Upper lobe of left lung (tissue), 4 donors: ENCODE measurements at regions not wholly inside any gene's neighbourhood (a gene's known extent, or its start where the extent isn't known, plus 50 kb on each side); places are given as distances from the start of the nearest gene placed in this dataset.

Experiments used
- POLR2A ChIP-seq, 4 donors: fragments of 450-650 bp; IDR thresholded peaks; one replicate each; pipeline ENCODE4 v1.5.1; 2016 to 2017; ENCODE audit warnings: antibody characterized with exemption in 4 of 4, mild to moderate bottlenecking in 2 of 4
- POLR2AphosphoS5 ChIP-seq, 2 donors: sonication (generic); formaldehyde crosslinking; IDR thresholded peaks; one replicate each; pipeline ENCODE4 v1.5.1; 2017; ENCODE audit warnings: antibody characterized with exemption in 2 of 2
- TF ChIP-seq, protein P1 (sequence below), 6 experiments: fragments of 450-650 bp in 4 of 6; fragments of 200-600 bp in 2 of 6; sonication (generic) in 2 of 6; IDR thresholded peaks; one replicate each; pipeline ENCODE4 v1.5.1; 2016 to 2019; ENCODE audit warnings: antibody characterized with exemption in 6 of 6

GRCh38 chr5:159732220-159732619 lies 184.1 kb upstream of the ADRA1B start:
- TF ChIP-seq, protein P1, sequence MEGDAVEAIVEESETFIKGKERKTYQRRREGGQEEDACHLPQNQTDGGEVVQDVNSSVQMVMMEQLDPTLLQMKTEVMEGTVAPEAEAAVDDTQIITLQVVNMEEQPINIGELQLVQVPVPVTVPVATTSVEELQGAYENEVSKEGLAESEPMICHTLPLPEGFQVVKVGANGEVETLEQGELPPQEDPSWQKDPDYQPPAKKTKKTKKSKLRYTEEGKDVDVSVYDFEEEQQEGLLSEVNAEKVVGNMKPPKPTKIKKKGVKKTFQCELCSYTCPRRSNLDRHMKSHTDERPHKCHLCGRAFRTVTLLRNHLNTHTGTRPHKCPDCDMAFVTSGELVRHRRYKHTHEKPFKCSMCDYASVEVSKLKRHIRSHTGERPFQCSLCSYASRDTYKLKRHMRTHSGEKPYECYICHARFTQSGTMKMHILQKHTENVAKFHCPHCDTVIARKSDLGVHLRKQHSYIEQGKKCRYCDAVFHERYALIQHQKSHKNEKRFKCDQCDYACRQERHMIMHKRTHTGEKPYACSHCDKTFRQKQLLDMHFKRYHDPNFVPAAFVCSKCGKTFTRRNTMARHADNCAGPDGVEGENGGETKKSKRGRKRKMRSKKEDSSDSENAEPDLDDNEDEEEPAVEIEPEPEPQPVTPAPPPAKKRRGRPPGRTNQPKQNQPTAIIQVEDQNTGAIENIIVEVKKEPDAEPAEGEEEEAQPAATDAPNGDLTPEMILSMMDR (IDR thresholded peaks at IDR 0.05): no peak
- TF ChIP-seq POLR2AphosphoS5 (IDR thresholded peaks at IDR 0.05): no peak
- no peak for TF ChIP-seq POLR2A (IDR thresholded peaks at IDR 0.05)
